ENCODE measurements at regions not wholly inside any gene's neighbourhood (a gene's known extent, or its start where the extent isn't known, plus 50 kb on each side); places are given as distances from the start of the nearest gene placed in this dataset.

DNA sequence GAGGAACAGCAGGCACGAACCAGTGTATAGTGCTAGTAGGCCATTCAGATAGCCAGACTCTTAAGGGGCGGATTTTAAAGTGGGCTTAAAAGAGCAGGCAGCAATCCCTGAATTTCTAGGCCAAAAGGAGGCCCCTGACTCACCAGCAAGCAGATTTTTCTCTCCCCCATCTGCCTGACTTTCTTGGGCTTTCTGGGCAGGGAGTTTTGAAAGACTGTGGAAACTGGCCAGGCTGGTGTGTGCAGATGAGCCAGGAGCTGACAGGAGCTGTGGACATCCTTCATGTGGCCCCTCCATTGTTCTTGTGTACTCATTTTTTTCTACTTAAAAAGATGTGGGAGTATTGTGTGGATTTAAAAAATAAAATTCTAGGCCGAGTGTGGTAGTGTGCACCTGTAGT, 59.0 kb downstream of the GLI2 start:
- DNase-seq (ENCODE audit: low spot score) = no peak
- Mint-ChIP-seq H3K36me3 (peaks cover 6% of the 10 kb centered on the region), H3K4me3 (no peak overlapping the region), H3K27me3 (ENCODE audit: low read depth) (no peaks in the 10 kb centered on the region), H3K27ac (peak overlapping the region; percentile 71), H3K9me3 (no peaks in the 10 kb centered on the region), H3K4me1 (peaks cover 84% of the 10 kb centered on the region)
- ChIA-PET CTCF (interaction anchor here (1.2 to 1.9 kb wide), 4 partner anchors 22 to 164 kb away, joined by 3 to 8 read pairs (median 4); no protein-coding TSS in a partner anchor), POLR2A (interaction anchor here (0.6 kb wide), 1 partner anchor 52 kb away, joined by 4 read pairs; no protein-coding TSS in a partner anchor)
- TF ChIP-seq, protein P1, sequence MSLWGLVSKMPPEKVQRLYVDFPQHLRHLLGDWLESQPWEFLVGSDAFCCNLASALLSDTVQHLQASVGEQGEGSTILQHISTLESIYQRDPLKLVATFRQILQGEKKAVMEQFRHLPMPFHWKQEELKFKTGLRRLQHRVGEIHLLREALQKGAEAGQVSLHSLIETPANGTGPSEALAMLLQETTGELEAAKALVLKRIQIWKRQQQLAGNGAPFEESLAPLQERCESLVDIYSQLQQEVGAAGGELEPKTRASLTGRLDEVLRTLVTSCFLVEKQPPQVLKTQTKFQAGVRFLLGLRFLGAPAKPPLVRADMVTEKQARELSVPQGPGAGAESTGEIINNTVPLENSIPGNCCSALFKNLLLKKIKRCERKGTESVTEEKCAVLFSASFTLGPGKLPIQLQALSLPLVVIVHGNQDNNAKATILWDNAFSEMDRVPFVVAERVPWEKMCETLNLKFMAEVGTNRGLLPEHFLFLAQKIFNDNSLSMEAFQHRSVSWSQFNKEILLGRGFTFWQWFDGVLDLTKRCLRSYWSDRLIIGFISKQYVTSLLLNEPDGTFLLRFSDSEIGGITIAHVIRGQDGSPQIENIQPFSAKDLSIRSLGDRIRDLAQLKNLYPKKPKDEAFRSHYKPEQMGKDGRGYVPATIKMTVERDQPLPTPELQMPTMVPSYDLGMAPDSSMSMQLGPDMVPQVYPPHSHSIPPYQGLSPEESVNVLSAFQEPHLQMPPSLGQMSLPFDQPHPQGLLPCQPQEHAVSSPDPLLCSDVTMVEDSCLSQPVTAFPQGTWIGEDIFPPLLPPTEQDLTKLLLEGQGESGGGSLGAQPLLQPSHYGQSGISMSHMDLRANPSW (CRISPR knock-in tag; conservative IDR thresholded peaks at IDR 0.05; ENCODE audit: low read depth) = no peak
- no peak for ATAC-seq

DNA sequence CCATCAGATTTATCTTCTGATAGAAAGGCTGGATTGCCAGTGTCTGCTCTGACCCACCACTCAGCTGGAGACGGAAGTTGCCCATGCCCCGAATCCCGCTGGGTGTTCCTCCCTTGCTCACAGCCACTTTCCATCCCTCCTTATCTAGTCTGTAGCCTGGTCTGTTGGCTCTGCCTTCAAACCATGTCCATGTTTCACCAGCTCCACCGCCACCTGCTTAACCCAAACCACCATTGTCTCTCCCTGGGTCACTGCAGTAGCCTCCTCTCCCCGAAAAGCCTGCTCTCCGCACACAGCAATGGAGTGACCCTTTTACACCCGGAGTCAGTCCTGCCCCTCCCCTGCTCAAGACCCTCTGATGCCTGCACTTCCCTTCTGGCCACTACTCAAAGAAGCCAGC, 60.4 kb downstream of the GLI2 start:
- H3K27me3 Mint-ChIP-seq (ENCODE audit: low read depth) = no peaks in the 10 kb centered on the region
- ATAC-seq (no peak), DNase-seq (ENCODE audit: low spot score) (no peak)
- H3K4me3 Mint-ChIP-seq = no peak overlapping the region
- H3K27ac Mint-ChIP-seq = peak overlapping the region; percentile 64
- ChIA-PET CTCF (interaction anchor here (1.2 to 1.9 kb wide), 2 partner anchors 57 to 163 kb away, joined by 3 to 5 read pairs; no protein-coding TSS in a partner anchor), POLR2A (no interaction called here)
- peaks cover 76% of the 10 kb centered on the region for H3K4me1 Mint-ChIP-seq
- H3K36me3 Mint-ChIP-seq = peaks cover 9% of the 10 kb centered on the region
- no peak for TF ChIP-seq TP53 (CRISPR knock-in tag; IDR thresholded peaks at IDR 0.05)
- TF ChIP-seq, protein P2, sequence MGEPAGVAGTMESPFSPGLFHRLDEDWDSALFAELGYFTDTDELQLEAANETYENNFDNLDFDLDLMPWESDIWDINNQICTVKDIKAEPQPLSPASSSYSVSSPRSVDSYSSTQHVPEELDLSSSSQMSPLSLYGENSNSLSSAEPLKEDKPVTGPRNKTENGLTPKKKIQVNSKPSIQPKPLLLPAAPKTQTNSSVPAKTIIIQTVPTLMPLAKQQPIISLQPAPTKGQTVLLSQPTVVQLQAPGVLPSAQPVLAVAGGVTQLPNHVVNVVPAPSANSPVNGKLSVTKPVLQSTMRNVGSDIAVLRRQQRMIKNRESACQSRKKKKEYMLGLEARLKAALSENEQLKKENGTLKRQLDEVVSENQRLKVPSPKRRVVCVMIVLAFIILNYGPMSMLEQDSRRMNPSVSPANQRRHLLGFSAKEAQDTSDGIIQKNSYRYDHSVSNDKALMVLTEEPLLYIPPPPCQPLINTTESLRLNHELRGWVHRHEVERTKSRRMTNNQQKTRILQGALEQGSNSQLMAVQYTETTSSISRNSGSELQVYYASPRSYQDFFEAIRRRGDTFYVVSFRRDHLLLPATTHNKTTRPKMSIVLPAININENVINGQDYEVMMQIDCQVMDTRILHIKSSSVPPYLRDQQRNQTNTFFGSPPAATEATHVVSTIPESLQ (CRISPR knock-in tag; IDR thresholded peaks at IDR 0.05) = no peak
- no peaks in the 10 kb centered on the region for H3K9me3 Mint-ChIP-seq

DNA sequence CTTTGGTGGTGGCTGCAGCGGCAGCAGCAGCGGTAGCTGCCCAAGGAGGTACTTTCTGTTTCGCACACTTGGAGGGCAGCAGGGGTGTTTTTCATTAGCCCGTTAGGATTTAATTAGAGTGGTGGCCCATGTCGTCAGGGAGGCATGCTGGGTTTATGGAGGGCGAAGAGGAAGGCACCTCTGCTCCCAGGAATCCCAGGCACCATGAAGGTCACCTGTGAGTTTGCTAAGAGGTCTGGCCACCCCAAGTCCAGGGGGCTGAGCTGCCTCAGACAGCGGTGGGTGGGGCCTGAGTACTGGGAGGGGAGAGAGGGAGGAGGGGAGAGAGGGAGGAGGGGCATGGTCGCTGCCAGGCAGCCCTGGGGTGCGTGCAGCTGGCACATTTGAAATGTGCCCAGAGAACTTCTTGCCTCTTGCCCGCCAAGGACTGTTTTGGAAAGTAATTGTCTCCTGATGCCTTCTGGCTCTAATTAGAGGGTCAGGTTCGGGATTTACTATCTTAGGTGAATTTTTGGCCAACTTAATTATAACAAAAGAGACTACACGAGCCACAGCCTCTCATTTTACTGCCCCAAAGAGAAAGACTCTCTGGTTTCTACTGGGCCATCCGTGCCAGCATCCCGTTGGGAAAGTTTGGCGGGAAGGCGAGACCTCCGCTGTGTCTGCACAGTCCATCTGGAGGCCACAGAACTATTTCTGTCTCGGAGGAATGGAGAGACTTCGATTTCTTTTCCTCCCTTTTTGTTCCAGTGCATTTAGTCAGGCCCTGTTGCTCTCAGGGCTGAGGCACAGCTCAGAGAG, 62.0 kb downstream of the GLI2 start:
- Mint-ChIP-seq H3K27me3 (ENCODE audit: low read depth) (no peaks in the 10 kb centered on the region), H3K36me3 (peaks cover 9% of the 10 kb centered on the region), H3K4me1 (peaks cover 77% of the 10 kb centered on the region), H3K4me3 (no peak overlapping the region), H3K9me3 (no peaks in the 10 kb centered on the region), H3K27ac (peak overlapping the region; percentile 95)
- TF ChIP-seq, protein P2 (CRISPR knock-in tag; IDR thresholded peaks at IDR 0.05) = no peak
- TF ChIP-seq JUN (CRISPR knock-in tag; IDR thresholded peaks at IDR 0.05) = no peak
- POLR2A ChIA-PET = no interaction called here
- CTCF ChIA-PET = no interaction called here
- ATAC-seq (peak; percentile 77), DNase-seq (ENCODE audit: low spot score) (peak; percentile 52)

DNA sequence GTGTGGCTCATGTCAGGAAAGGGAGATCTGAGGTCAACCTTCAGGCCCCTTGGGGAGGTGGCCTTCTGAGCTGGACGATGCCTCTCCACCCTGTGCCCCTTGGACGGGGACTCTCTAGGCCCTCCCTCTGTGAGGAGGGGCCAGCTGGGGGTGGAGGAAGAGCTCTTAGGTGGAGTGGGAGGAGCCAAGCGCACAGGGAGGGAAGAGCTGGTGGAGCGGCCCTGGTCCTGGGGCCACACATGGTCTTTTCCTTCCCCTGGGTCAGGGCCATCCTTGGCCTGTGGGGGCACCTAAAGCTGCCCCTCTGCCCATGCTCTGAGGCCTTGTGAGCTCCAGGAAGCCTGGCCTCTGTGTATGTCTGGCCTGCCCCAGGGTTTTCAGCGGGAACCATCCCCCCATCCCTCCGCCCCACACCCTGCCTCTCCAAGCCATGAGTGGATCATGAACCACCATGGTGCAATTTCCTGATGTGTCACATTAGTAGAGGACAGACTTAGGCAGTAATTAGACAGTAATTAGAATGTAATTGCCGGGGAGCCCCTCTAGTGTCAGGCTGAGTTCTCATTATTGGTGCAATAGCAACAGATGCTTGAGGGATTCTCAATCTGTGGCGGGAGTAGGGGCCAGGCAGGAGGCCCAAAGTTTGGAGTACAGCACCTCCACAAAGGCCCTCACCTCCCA, 63.0 kb downstream of the GLI2 start:
- CTCF ChIA-PET = interaction anchor here (1.0 kb wide), 3 partner anchors 103 to 330 kb away, joined by 3 read pairs; no protein-coding TSS in a partner anchor
- H3K9me3 Mint-ChIP-seq = no peaks in the 10 kb centered on the region
- DNase-seq (ENCODE audit: low spot score) (peak; percentile 56), ATAC-seq (peak; percentile 65)
- peak overlapping the region; percentile 95; the same call in 1 of the 2 replicates for H3K27ac Mint-ChIP-seq
- H3K4me3 Mint-ChIP-seq = peak overlapping the region; percentile 28; the same call in 1 of the 2 replicates
- POLR2A ChIA-PET = no interaction called here
- H3K4me1 Mint-ChIP-seq = peaks cover 76% of the 10 kb centered on the region
- peaks cover 12% of the 10 kb centered on the region for H3K36me3 Mint-ChIP-seq
- no peaks in the 10 kb centered on the region for H3K27me3 Mint-ChIP-seq (ENCODE audit: low read depth)
- no peak for TF ChIP-seq NR3C1 (CRISPR knock-in tag; conservative IDR thresholded peaks at IDR 0.05; ENCODE audit: low read depth)
- TF ChIP-seq FOXJ3 (CRISPR knock-in tag; IDR thresholded peaks at IDR 0.05; ENCODE audit: borderline replicate concordance) = no peak
- no peak for TF ChIP-seq TEAD4 (CRISPR knock-in tag; IDR thresholded peaks at IDR 0.05)
- TF ChIP-seq ZNF219 (CRISPR knock-in tag; IDR thresholded peaks at IDR 0.05; ENCODE audit: borderline replicate concordance) = no peak
- TF ChIP-seq, protein P3, sequence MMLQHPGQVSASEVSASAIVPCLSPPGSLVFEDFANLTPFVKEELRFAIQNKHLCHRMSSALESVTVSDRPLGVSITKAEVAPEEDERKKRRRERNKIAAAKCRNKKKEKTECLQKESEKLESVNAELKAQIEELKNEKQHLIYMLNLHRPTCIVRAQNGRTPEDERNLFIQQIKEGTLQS (CRISPR knock-in tag; conservative IDR thresholded peaks at IDR 0.05) = no peak
- TF ChIP-seq NR1H2 (CRISPR knock-in tag; IDR thresholded peaks at IDR 0.05) = no peak
- TF ChIP-seq, protein P4, sequence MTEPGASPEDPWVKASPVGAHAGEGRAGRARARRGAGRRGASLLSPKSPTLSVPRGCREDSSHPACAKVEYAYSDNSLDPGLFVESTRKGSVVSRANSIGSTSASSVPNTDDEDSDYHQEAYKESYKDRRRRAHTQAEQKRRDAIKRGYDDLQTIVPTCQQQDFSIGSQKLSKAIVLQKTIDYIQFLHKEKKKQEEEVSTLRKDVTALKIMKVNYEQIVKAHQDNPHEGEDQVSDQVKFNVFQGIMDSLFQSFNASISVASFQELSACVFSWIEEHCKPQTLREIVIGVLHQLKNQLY (CRISPR knock-in tag; IDR thresholded peaks at IDR 0.05) = no peak
- TF ChIP-seq ZNF671 (CRISPR knock-in tag; IDR thresholded peaks at IDR 0.05) = no peak
- TF ChIP-seq, protein P5, sequence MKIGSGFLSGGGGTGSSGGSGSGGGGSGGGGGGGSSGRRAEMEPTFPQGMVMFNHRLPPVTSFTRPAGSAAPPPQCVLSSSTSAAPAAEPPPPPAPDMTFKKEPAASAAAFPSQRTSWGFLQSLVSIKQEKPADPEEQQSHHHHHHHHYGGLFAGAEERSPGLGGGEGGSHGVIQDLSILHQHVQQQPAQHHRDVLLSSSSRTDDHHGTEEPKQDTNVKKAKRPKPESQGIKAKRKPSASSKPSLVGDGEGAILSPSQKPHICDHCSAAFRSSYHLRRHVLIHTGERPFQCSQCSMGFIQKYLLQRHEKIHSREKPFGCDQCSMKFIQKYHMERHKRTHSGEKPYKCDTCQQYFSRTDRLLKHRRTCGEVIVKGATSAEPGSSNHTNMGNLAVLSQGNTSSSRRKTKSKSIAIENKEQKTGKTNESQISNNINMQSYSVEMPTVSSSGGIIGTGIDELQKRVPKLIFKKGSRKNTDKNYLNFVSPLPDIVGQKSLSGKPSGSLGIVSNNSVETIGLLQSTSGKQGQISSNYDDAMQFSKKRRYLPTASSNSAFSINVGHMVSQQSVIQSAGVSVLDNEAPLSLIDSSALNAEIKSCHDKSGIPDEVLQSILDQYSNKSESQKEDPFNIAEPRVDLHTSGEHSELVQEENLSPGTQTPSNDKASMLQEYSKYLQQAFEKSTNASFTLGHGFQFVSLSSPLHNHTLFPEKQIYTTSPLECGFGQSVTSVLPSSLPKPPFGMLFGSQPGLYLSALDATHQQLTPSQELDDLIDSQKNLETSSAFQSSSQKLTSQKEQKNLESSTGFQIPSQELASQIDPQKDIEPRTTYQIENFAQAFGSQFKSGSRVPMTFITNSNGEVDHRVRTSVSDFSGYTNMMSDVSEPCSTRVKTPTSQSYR (CRISPR knock-in tag; IDR thresholded peaks at IDR 0.05) = no peak
